HG03045 (cell line): ENCODE measurements at regions not wholly inside any gene's neighbourhood (a gene's known extent, or its start where the extent isn't known, plus 50 kb on each side); places are given as distances from the start of the nearest gene placed in this dataset.
"Not testable (repeated sequence)": the region's sequence is repeated elsewhere in the genome, so short reads cannot be mapped to it uniquely, and the experiment has no call there.

Source experiments
- ATAC-seq: cut with Tn5 transposase; IDR thresholded peaks from one replicate; pipeline ENCODE4 v1.9.1; 2021; ENCODE audit warnings: mild to moderate bottlenecking, moderate library complexity; ENCODE audit not compliant: unreplicated experiment

DNA sequence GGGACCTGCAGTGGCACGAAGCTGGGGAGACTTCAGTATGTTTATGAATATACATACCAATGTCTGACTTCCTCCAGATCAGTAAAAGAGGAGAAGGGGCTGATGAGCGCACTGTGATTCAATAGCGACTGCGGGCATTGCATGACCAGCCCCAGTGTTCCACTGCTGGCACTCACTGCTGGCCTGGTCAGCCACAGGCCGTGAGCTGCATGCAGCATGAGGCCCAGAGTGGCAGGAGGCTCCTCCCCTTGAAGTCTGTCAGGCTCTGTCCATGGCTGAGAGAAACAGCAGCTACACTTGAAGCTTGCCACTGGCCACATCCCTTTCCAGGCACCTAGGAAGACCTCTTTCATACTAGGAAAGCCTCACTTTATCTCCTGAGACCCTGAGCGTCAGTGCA is 265.9 kb upstream of the CDYL start:
- ATAC-seq = no peak

DNA sequence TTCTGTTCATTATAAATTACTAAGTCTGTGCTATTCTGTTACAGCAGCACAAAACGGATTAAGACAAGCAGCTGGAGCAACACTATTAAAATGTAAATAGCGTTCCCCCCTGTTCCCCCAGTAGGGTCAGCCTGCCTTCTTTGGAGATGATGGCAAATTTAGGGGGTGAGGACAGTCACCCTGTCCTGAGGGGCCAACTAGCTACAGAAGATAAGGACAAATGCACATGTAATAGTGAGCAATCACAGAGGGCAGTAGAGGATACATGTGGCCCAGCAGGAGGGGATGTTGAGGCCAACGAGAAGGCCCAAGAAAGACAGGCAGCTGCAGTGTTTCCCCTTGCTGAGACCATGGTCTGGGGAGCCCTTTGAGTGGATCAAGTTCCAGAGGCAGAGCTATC is 266.7 kb upstream of the CDYL start:
- ATAC-seq = no peak

DNA sequence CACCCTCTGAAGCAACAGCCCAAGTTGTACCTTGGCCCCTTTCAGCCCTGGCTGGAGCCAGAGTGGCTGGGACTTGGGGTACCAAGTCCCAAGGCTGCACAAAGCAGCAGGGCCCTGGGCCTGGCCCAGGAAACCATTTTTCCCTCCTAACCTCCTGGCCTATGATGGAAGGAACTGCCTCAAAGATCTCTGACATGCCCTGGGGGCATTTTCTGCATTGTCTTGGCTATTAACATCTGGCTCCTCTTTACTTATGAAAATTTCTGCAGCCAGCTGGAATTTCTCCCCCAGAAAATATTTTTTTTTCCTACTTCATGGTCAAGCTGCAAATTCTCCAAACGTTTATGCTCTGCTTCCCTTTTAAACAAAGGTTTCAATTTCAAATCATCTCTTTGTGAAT is 269.4 kb upstream of the CDYL start:
- ATAC-seq = no peak

DNA sequence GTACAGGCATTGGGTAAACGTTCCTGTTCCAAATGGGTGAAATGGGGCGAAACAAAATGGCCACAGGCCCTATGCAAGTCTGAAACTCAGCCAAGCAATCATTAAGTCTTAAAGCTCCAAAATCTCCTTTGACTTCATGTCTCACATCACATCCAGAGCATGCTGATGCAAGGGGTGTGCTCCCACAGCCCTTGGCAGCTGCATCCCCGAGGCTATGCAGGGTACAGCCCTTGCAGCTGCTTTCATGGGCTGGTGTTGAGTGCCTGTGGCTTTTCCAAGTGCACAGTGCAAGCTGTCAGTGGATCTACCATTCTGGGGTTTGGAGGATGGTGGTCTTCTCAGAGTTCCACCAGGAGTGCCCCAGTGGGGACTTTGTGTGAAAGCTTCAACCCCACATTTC is 270.0 kb upstream of the CDYL start:
- ATAC-seq = no peak

DNA sequence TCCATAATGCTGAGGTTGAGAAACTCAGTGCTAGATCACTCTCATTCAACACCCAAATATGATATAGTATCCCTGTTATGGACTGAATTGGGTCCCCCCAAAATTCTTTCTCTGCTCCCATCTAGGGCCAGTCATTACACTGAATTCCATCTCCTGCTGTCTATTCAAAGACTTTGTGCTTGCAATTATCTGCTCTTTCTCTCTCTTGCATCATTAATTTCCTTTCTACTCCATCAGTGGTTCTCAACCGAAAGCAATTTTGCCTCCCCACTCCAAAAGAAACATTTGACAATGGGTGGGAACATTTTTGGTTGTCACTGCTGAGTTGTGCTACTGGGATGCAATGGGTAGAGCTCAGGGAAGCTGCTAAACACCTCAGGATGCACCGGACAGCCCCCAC is 271.5 kb upstream of the CDYL start:
- no peak for ATAC-seq

DNA sequence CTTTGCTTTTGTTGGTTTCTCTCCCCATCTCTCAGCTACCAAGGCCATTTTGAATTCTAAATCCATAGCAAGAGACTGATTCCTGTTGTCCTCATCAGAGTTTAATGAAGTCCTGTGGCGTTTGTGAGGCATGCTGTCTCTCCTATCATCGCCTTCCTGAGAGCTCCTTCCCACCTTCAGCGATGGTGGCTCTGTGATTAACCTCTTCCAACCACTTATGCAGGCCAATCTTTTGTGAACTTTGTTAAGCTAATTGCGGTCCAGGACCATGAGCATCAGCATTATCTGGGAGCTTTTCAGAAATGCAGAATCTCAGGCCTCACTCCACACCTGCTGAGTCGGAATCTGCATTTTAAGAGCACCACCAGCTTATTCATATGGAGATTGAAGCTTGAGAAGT is 272.5 kb upstream of the CDYL start:
- no peak for ATAC-seq

DNA sequence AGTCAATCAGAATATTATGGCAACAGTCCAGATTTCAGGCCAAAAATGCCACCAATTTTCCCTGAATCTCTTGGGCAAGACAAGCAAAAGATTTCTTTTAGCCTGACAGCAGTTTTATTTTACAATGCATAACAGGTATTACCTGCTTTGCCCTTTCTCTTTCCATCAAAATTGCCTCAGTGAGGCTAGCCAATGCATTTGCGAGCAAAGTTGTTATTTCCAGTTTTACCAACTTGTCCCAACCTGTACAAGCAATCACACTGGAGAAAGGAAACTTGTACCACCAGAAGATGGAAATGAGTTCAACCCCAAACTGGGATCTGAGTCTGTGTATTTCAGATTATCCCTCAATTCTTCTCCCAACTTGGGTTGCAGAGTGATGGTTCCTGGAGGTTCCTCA is 279.9 kb upstream of the CDYL start:
- no peak for ATAC-seq

DNA sequence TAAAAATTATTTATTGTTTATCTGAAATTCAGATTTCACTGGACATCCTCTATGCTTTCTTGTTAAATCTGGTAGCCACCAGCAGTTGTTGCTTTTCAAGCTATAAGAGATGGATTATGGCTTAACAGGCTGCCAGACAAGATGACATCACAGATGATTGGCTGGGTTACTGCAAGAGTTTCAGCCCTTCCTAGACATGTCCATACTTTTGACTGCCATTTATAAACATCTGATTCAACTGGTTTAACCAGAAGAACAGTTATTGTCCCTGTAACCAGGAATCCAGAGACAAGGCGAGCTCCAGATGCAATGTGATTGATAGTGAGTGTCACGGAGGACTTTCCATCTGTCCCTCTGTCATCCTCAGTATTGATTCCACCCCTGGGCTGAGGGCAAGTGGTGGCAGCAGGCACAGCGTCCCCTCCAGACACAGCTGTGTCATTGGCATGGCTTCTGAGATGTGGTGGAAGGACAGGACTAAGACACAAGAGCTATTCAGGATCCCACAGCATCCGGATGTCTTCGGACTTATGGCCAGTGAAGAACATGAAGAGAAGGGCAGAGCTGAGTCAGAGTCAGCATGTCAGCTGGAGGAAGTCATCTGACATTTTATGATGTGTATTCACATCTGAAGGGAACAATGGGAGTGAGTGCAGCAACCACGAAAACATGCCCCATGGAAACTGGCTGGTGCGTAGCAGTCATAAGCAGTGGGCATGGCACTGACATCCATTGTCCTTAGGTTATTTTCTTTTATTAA is 284.5 kb upstream of the CDYL start:
- no peak for ATAC-seq

DNA sequence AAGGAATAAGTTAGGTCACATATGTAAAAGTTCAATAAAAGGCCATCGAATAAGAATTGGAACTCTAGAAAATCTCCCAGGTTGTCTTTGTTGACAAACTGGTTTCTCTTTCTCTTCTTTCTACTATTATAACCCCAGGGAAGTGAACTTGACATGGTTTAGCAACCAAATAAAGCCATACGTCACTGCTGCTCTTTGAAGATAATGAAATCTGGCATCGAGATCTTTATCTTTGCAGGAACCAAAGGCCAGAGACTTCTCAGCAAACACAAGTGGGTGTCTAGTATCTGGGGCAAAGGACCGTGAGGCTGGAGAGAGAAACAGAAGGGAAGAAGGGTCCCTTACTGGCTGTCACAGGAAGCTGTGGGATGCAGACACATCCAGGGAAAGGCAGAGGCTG is 286.7 kb upstream of the CDYL start:
- no peak for ATAC-seq

DNA sequence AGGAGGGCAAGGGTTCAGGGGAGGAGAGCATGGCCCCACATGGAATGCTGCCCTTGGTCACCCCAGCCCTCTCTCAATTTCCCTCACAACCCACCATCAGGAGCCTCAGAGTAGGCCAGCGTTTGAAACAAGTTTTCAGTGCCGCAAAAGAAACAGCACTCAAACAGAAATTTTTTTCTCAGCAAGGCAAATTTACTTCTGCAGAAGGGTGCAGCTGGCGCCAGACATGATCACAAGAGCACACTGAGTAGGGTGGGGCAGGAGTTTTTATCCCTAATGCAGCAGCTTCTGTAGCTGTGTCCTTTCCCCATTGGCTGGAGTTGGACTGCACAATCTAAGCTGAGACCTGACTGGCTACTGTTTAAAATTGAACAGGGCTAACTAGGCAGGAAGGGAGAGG is 287.8 kb upstream of the CDYL start:
- no peak for ATAC-seq

DNA sequence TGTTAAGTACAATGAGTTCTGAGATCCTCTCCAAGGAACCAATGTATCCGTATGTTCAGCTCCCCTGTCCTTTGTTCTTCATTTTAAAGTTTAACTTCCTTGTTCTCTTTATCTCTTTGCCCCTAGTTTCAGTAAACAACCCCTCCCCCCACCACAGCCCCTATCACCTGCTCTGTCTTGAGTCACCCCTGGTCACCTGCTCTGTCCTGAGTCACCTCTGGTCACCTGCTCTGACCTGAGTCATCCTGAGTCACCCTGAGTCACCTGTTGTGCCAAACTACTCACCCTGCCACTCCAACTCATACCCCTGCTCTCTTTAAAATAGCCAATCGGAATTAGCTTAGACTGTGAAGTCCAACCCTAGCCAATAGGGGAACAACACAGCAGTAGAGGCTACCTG is 288.7 kb upstream of the CDYL start:
- ATAC-seq = no peak

DNA sequence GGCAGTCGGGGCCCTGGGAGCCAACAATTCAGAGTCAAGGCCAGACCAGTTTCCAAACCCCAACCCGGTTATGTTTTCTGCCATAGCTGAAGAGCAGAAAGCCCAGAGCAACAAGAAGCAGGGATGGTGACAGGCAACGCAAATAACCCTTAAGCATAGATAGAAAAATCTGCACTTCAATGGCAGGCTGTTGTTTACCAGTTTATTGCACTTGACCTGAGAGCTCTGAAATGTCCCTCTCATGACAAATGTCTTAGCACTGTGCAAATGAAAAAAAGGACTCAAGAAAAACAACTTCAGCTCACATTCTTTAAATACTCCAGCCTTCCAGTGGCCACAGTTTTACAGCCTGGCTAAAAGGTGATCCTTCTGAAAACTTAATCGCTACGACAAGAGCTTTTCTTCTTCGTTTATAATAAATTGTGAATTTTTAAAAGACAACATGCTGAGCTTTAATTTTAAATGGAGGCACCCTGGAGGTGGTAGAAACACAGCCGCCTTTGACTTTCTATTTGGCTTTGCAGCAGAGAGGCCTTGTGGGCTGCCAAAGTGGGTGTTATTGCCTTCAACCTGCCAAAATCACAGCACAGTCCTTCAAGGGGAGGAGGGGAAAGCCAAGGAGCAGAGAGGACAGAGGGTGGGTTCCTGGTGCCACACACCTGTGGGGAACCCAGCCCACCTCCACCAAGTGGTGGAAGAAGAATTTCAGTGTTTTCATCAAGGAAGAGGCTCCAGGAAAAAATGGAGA is 289.5 kb upstream of the CDYL start:
- no peak for ATAC-seq

DNA sequence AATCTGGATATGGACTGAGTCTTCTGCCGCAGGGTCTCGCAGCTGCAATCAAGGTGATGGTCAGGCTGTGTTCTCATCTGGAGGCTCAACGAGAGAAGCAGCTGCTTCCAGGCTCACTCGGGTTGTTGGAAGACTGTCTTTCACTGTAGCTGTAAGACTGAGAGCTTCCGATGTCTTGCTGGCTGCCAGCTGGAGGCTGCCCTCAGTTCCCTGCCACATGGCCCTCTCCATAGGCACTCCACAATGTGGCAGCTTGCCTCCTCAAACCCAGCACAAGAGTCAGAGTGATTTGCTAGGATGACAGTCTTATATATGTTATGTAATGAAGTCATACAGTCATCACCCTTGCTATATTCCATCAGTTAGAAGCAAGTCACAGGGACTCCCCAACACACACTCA is 290.5 kb upstream of the CDYL start:
- no peak for ATAC-seq

DNA sequence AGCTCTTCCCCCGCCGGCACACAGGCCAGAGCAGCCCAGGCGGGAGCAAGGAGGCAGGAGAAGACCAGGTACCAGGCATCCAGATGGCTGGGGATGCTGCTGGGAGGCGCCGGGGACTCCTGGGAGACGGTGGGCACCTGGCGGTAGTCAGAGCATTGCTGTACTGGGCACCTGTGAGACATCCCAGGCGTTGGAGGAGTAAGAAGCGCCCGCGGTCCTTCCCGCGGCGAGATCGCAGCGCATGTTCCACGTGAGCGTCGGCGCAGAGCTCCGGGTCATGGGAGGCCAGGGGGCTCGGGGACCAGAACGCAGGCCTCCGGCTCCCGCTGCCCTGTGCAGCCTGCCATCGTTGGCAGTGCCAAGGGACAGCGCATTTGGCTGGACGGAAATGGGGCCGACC is 293.7 kb upstream of the CDYL start:
- no peak for ATAC-seq

DNA sequence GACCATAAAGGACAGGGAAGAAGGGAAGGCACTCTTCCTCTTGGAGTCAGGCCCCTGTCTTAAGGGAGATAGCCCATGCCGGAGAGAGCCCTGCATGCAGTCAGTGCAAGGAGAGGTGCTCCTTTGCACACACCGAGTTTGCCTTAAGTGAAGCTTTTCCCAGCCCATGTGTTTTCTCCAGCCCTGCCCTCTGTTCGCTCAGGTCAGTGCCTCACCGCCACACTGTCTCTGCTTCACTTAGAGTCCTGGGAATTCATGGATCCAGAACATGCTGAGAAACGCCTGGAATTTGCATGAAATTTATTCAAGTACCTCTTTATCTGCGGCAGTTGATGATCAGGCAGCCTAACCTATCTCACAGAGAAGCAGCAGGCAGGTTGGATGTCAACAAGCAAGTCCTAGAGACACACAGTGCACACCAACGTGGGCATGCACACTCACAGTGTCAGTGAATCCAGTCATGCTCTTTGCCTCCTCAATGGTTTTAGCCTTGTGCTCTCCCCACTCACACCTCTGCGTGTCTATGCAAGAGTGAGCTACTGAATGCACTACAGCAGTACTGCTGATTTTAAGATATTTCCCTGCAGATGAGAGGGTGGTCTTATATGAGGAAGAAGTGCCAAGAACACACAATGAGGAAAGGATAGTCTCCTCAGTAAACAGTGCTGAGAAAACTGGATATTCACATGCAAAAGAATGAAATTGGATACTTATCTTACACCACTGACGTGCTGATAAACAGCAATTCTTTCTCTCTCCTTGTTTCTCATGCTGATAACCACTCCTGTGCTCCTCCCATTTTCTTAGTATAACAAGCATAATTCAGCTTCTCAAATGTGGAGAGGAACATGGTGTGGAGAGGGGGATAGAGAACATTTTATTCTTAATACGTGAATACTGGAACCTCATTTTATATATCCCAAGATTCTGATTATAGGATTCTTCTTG is 295.1 kb upstream of the CDYL start:
- no peak for ATAC-seq

DNA sequence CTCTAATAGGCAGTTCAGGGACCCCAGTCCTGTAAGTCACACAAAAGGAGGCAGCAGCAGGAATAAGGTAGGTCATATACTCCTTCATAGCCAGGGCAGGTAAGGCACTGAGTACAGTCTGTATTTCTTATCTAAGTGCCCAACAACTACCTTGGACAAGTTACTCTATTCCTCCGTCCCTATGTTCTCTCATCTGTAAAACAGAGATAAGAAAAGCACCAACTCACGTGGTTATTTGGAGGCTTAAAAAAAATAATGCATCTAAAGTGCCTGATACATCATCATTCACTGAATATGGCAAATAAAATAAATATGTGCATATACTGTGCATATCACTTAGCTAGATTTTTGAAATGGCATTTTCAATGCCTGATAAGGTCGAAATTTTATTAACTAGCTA is 298.1 kb upstream of the CDYL start:
- ATAC-seq = no peak

DNA sequence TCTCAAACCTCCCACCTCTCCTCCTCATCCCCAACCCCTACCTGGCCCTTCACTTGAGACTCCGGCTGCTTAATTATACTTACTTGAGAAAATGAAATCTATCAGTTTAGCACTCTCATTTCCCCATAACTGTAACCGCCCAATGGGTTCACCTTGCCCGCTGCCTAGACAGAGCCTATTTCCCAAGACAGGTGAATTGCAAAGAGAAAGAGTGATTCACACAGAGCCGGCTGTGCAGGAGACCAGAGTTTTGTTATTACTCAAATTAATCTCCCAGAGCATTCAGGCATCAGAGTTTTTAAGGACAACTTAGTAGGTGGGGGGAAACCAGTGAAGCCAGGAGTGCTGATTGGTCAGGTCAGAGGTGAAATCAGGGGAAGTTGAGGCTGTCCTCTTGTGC is 301.4 kb upstream of the CDYL start:
- no peak for ATAC-seq

DNA sequence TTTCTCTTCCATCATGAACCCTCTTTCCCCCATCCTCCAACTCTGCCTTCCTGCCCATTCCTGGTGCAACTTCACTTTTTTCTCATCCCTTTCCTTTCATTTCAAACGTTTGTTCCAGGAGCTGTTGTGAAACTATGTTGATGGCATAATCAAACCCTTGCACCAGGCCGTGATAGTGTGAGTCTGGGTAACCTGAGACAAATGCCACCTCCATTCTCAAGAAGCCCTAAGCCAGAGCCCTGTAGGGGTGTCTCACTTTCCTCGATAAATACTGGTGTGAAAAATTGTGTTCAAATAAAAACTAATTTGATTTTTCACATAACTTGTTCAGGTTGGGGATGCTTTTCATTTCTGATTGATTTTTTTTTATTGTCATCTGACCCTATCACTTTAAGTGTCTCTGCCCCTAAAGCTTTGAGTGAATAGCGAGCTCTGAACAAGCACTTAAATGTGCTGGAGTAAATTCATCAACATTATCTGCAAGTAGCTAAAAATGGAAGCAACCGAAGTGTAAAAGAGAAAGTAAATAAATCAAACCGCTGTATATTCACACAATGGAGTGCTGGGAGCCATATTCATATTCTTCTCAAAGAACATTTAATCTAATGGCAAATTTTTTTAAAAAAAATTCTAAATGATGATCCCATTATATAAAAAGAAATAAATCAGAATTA is 303.1 kb upstream of the CDYL start:
- no peak for ATAC-seq

DNA sequence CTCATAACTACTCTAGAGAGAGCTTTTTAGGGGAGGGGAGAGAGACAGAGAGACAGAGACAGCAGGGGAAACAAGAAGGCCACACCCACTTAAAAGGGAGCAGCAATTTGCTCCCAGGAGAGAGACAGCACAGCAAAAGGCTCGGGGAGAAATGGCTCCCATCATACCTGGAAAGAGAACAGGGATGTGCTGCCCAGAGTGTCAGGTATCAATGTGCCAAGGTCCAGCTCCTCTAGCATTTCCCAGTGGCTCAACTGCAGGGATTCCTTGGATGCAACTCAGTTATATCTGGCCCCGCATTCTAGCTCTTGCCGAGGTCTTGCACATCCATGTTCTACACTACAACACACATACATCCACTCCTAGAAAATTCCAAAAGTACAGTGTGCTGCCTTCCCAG is 304.0 kb upstream of the CDYL start:
- ATAC-seq = no peak

DNA sequence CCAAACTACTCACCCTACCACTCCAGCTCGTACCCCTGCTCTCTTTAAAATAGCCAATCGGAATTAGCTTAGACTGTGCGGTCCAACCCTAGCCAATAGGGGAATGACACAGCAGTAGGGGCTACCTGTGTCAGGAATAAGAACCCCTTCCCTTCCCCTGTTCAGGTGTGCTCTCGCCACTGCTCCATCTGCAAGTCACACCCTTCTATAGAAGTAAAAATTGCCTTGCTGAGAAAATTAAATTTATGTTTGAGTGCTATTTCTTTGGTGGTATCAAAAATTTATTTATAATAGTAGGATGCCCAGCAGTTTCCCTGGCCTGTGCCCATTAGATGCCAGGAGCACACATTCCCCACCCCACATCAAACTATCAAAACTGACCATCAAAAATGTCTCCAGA is 304.7 kb upstream of the CDYL start:
- ATAC-seq = not testable (repeated sequence)

DNA sequence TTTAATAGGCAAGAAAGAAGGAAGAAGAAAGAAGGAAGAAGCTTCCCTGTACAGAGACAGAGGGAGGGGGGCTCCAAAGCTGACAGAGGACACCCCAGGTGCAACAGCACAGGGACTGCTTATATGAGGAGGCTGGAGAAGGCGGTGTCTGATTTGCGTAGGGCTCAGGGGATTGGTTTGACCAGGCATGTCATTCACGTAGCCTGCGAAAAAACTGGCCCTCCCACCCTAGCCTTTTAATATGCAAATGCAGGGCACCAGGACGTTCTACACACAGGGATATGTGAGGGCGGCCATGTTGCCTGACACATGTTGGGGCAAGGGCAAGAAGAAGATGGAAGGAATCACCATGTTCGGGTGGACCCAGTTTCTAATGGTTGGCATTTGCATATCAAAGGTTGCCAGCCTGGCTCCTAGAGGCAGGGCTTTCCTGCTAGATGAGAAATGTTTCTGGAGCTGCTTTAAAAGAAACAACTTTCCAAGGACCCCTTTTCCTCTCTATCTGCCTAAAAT is 305.4 kb upstream of the CDYL start:
- ATAC-seq = no peak
